Loucy (cell line): ENCODE measurements at regions not wholly inside any gene's neighbourhood (a gene's known extent, or its start where the extent isn't known, plus 50 kb on each side); places are given as distances from the start of the nearest gene placed in this dataset.

Experiments
- EZH2phosphoT487 ChIP-seq: fragments of 200-600 bp; IDR thresholded peaks from 2 replicates; pipeline ENCODE4 v1.6.1; 2018; ENCODE audit warnings: antibody characterized with exemption, mild to moderate bottlenecking, moderate library complexity, borderline replicate concordance
- TF ChIP-seq, protein P1 (sequence below): fragments of 200-600 bp; sonication (generic); conservative IDR thresholded peaks from 2 replicates; pipeline ENCODE4 v1.5.1; 2014; ENCODE audit warnings: mild to moderate bottlenecking, antibody characterized with exemption, low read length

DNA sequence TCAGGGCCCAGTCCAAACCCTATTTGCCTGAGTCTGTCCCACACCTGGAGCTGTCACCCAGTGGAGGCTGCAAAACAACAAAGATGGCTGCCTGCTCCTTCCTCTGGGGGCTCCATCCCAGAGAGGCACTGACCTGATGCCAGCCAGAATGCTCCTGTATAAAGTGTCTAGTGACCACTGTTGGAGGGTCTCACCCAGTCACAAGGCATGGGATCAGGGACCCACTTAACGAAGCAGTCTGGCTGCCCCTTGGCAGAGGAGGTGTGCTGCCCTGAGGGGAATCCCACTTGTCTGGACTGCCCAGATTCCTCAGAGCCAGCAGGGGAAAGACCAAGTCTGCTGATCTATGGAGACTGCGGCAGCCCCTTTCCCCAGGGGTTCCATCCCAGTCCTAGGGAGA is 241.6 kb downstream of the CDH26 start:
- TF ChIP-seq, protein P1, sequence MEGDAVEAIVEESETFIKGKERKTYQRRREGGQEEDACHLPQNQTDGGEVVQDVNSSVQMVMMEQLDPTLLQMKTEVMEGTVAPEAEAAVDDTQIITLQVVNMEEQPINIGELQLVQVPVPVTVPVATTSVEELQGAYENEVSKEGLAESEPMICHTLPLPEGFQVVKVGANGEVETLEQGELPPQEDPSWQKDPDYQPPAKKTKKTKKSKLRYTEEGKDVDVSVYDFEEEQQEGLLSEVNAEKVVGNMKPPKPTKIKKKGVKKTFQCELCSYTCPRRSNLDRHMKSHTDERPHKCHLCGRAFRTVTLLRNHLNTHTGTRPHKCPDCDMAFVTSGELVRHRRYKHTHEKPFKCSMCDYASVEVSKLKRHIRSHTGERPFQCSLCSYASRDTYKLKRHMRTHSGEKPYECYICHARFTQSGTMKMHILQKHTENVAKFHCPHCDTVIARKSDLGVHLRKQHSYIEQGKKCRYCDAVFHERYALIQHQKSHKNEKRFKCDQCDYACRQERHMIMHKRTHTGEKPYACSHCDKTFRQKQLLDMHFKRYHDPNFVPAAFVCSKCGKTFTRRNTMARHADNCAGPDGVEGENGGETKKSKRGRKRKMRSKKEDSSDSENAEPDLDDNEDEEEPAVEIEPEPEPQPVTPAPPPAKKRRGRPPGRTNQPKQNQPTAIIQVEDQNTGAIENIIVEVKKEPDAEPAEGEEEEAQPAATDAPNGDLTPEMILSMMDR, result no peak
- TF ChIP-seq EZH2phosphoT487, result no peak
